ENCODE measurements at regions not wholly inside any gene's neighbourhood (a gene's known extent, or its start where the extent isn't known, plus 50 kb on each side); places are given as distances from the start of the nearest gene placed in this dataset.

DNA sequence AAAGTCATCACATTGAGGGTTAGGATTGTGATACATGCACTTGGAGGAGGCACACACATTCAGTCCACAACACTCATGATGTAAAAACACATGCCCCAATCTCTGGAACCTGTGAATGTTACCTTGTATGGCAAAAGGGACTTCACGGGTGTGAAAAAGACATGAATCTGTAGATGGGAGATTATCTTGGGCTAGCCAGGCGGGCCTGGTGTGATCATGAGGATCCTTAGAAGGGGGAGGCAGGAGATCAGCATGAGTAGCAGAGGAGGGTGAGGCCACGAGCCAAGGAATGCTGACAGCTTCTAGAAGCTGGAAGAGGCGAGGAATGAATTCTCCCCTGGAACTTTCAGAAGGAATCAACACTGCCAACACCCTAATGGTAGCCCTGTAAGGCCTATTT lies 77.5 kb upstream of the ENPP6 start:
- no peaks in the 10 kb centered on the region for H3K27me3 ChIP-seq
- intact Hi-C loops (cut with DNase I; ENCODE audit: low total_unique reads), result no loop called here
- no peak for DNase-seq
- TF ChIP-seq POLR2A (IDR thresholded peaks at IDR 0.05), result no peak
- TF ChIP-seq, protein P1, sequence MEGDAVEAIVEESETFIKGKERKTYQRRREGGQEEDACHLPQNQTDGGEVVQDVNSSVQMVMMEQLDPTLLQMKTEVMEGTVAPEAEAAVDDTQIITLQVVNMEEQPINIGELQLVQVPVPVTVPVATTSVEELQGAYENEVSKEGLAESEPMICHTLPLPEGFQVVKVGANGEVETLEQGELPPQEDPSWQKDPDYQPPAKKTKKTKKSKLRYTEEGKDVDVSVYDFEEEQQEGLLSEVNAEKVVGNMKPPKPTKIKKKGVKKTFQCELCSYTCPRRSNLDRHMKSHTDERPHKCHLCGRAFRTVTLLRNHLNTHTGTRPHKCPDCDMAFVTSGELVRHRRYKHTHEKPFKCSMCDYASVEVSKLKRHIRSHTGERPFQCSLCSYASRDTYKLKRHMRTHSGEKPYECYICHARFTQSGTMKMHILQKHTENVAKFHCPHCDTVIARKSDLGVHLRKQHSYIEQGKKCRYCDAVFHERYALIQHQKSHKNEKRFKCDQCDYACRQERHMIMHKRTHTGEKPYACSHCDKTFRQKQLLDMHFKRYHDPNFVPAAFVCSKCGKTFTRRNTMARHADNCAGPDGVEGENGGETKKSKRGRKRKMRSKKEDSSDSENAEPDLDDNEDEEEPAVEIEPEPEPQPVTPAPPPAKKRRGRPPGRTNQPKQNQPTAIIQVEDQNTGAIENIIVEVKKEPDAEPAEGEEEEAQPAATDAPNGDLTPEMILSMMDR (IDR thresholded peaks at IDR 0.05), result no peak
- H3K9me3 ChIP-seq, result no peaks in the 10 kb centered on the region
- H3K36me3 ChIP-seq, result no peaks in the 10 kb centered on the region
- H3K4me3 ChIP-seq, result no peak overlapping the region
- H3K4me1 ChIP-seq, result no peaks in the 10 kb centered on the region
- no peak overlapping the region for H3K27ac ChIP-seq

DNA sequence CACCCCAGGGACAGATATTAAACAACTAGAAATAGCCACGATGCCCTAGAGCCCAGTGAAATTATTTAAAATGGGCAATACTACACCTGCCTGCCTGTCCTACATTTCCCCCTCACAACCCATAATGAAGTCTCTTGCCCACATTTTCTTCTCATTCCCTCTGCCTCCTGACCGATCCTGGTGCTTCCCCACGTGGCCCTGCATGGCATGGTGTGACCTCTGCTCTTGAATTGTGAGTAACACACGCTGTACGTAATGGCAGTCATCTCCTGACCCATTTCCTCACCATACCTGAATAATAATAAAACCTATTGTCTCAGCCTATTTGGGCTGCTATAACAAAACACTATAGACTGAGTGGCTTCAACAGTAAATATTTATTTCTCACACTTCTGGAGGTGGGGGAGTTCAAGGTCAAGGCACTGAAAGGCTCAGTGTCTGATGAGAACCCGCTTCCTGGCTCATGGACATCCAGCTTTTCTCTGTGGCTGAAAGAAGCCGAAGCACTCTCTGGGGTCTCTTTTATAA lies 77.0 kb upstream of the ENPP6 start:
- H3K36me3 ChIP-seq, result no peaks in the 10 kb centered on the region
- H3K4me1 ChIP-seq, result no peaks in the 10 kb centered on the region
- H3K9me3 ChIP-seq, result no peaks in the 10 kb centered on the region
- DNase-seq, result no peak
- no peak overlapping the region for H3K27ac ChIP-seq
- no peak overlapping the region for H3K4me3 ChIP-seq
- intact Hi-C loops (cut with DNase I; ENCODE audit: low total_unique reads), result no loop called here
- H3K27me3 ChIP-seq, result no peaks in the 10 kb centered on the region
- TF ChIP-seq, protein P1 (IDR thresholded peaks at IDR 0.05), result no peak
- TF ChIP-seq POLR2A (IDR thresholded peaks at IDR 0.05), result no peak

DNA sequence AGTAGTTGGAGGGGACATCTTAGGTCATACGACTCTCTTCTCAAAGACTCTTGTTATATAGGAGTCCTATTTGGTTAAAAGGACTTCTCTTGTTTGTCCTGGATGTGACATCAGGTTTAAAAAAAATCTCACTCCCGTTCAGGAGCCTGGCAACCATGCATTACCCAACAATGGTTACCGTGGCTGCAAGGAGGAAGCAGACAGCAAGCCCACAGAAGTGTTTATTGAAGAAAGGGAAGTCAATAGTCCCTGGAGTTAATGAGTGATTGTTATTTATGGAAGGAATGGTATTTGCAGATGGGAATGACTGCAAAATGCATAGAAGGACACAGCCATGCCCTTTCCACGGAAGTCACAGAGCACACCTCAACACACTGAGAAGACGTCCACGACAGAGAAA lies 75.9 kb upstream of the ENPP6 start:
- DNase-seq, result no peak
- no peak overlapping the region for H3K27ac ChIP-seq
- TF ChIP-seq, protein P1 (IDR thresholded peaks at IDR 0.05), result no peak
- no peak for TF ChIP-seq POLR2A (IDR thresholded peaks at IDR 0.05)
- no peaks in the 10 kb centered on the region for H3K27me3 ChIP-seq
- no peaks in the 10 kb centered on the region for H3K4me1 ChIP-seq
- intact Hi-C loops (cut with DNase I; ENCODE audit: low total_unique reads), result no loop called here
- no peaks in the 10 kb centered on the region for H3K9me3 ChIP-seq
- no peak overlapping the region for H3K4me3 ChIP-seq
- no peaks in the 10 kb centered on the region for H3K36me3 ChIP-seq

DNA sequence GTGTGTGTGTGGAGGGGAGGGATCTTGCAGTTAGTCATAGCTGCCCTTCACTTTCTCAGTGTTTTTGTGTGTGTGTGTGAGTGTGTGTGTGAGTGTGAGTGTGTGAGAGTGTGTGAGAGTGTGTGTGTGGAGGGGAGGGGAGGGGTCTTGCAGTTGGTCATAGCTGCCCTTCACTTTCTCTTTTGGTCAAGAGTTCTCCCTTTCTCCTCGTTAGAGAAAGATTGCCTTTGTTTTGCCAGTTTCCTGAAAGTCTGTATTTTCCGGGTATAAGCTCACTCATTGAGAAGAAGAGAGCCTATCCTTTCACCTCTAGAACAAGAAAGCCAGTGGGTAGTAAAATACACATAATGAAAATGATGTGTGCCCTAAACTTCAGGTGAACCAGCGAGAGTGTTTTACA lies 75.2 kb upstream of the ENPP6 start:
- Histone ChIP-seq H3K36me3 (no peaks in the 10 kb centered on the region), H3K27me3 (no peaks in the 10 kb centered on the region), H3K4me3 (no peak overlapping the region), H3K9me3 (no peaks in the 10 kb centered on the region), H3K4me1 (no peaks in the 10 kb centered on the region), H3K27ac (no peak overlapping the region)
- intact Hi-C loops (cut with DNase I; ENCODE audit: low total_unique reads), result no loop called here
- TF ChIP-seq, protein P1 (IDR thresholded peaks at IDR 0.05), result no peak
- TF ChIP-seq POLR2A (IDR thresholded peaks at IDR 0.05), result no peak
- no peak for DNase-seq

DNA sequence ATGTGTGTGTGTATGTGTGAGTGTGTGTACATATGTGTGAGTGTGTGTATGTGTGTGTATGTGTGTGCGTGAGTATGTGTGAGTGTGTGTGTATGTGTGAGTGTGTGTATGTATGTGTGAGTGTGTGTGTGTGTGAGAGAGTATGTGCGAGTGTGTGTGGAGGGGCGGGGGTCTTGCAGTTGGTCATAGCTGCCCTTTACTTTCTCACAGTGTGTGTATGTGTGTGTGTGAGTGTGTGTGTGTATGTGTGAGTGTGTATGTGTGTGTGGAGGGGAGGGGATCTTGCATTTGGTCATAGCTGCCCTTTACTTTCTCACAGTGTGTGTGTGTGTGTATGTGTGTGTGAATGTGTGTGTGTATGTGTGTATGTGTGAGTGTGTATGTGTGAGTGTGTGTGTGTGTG lies 74.8 kb upstream of the ENPP6 start:
- Histone ChIP-seq H3K4me1 (no peaks in the 10 kb centered on the region), H3K9me3 (no peaks in the 10 kb centered on the region), H3K36me3 (no peaks in the 10 kb centered on the region), H3K27ac (no peak overlapping the region), H3K27me3 (no peaks in the 10 kb centered on the region), H3K4me3 (no peak overlapping the region)
- intact Hi-C loops (cut with DNase I; ENCODE audit: low total_unique reads), result no loop called here
- no peak for TF ChIP-seq POLR2A (IDR thresholded peaks at IDR 0.05)
- TF ChIP-seq, protein P1 (IDR thresholded peaks at IDR 0.05), result no peak
- DNase-seq, result no peak
